Lower leg skin (tissue), 3 donors: ENCODE measurements at regions not wholly inside any gene's neighbourhood (a gene's known extent, or its start where the extent isn't known, plus 50 kb on each side); places are given as distances from the start of the nearest gene placed in this dataset.

Source experiments
- POLR2A ChIP-seq, 2 donors: fragments of 450-650 bp; IDR thresholded peaks; one replicate each; pipeline ENCODE4 v1.6.1; 2016 to 2017; ENCODE audit warnings: antibody characterized with exemption in 2 of 2, mild to moderate bottlenecking in 1 of 2, moderate library complexity in 1 of 2
- TF ChIP-seq, protein P1 (sequence below), 3 donors: fragments of 450-650 bp; IDR thresholded peaks; one replicate each; pipeline ENCODE4 v1.5.1; 2016; ENCODE audit warnings: antibody characterized with exemption in 3 of 3, mild to moderate bottlenecking in 3 of 3, moderate library complexity in 2 of 3

- TF ChIP-seq, protein P1, sequence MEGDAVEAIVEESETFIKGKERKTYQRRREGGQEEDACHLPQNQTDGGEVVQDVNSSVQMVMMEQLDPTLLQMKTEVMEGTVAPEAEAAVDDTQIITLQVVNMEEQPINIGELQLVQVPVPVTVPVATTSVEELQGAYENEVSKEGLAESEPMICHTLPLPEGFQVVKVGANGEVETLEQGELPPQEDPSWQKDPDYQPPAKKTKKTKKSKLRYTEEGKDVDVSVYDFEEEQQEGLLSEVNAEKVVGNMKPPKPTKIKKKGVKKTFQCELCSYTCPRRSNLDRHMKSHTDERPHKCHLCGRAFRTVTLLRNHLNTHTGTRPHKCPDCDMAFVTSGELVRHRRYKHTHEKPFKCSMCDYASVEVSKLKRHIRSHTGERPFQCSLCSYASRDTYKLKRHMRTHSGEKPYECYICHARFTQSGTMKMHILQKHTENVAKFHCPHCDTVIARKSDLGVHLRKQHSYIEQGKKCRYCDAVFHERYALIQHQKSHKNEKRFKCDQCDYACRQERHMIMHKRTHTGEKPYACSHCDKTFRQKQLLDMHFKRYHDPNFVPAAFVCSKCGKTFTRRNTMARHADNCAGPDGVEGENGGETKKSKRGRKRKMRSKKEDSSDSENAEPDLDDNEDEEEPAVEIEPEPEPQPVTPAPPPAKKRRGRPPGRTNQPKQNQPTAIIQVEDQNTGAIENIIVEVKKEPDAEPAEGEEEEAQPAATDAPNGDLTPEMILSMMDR (IDR thresholded peaks at IDR 0.05) = no peak
- TF ChIP-seq POLR2A (IDR thresholded peaks at IDR 0.05) = no peak
Measured at GRCh38 chr9:77087506-77087905, 68.1 kb downstream of the FOXB2 start.
